GM21381 (cell line): ENCODE measurements at regions not wholly inside any gene's neighbourhood (a gene's known extent, or its start where the extent isn't known, plus 50 kb on each side); places are given as distances from the start of the nearest gene placed in this dataset.
"Not testable (repeated sequence)": the region's sequence is repeated elsewhere in the genome, so short reads cannot be mapped to it uniquely, and the experiment has no call there.

Experiments used
- ATAC-seq: cut with Tn5 transposase; IDR thresholded peaks from one replicate; pipeline ENCODE4 v1.9.1; 2021; ENCODE audit warnings: mild to moderate bottlenecking, moderate library complexity; ENCODE audit not compliant: unreplicated experiment

DNA sequence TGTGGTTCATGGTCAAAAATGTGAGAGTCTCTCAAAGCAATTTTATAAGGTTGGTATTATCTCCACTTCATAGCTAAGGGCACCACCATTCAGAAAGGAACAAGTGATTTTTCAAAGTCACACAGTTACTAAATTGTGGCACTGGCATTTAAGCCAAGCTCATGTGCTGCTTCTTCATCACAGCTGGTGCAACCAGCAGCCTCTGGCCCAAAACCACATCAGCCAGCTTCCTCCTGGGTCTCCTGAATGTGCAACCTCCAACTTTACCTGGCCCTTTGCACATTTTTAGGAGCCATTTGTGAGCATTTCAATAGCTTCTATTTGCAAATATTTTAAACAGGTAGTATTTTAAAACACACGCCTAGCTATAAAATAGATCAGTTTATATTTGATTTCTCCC is 293.7 kb downstream of the BCL11A start:
- ATAC-seq, result no peak

DNA sequence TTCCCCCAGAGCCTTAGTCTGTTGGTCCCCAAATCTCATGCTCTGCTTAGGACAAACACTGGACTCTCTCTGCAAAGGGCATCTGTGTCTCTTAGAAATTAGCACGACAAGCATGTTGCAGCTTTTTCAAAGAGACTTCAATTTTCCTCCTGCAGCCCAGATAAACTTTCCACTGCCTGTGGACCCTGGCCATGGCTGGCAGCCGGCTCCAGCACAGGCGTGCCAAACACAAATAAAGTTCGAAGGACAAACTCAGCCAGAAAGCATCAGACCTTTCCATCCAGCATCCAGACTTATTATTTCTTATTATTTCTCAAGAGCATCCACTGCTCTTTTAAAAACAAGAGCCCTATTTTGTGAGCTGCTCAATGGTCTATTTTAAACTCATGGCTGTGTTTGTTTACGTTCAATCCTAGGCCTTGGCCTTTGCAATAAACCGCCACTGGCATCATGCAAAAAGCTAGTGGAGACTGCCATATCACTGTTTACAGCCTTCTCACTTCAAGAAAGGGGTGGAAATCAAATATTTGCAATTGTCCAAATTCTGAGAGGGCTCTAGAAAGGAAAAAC is 300.8 kb downstream of the BCL11A start:
- ATAC-seq, result no peak

DNA sequence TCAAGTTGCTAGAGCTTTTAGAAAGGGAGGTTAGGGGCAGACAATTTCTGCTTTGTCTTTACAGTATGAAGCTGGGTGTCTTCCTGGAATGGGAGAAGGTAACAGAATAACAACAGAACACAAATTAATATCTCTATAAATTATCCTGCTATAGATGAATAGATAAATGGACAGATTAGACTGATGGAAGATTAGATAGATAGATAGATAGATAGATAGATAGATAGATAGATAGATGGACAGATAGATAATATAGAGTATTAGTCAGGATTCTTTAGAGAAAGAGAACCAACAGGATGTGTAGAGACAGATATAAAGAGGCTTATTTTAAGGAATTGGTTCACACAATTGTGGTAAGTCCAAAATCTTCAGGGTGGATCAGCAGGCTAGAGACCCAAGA is 302.2 kb downstream of the BCL11A start:
- no peak for ATAC-seq

DNA sequence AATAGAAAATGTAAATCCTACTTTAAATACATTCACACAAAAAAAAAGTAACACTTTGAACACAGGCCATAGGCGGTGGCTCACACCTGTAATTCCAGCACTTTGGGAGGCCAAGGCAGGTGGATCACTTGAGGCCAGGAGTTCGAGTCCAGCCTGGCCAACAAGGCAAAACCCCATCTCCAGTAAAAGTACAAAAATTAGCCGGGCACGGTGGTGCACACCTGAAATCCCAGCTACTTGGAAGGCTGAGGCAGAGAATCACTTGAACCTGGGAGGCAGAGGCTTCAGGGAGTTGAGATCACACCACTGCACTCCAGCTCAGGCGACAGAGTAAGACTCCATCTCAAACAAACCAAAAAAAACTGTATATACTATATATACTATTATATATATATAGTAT is 303.6 kb downstream of the BCL11A start:
- ATAC-seq, result no peak

DNA sequence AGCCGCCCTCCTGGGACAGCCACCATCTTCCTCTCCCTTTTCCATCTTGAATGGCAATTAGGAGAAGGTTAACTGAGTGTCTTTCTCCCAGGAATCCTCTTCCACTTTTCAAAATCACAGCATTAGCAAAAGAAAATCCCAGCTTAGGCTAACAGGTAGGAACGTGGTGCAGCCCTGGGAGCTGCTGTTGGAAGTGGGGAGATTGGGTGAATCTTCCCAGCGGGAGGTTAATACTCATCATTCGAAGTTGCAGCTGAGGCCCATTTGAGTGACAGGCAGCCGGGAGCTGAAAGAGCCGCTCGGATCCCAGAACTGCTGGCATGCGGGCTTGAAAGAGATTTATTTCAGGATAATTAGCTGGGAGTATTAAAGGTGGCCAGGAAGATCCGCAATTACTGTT is 306.0 kb downstream of the BCL11A start:
- ATAC-seq, result no peak

DNA sequence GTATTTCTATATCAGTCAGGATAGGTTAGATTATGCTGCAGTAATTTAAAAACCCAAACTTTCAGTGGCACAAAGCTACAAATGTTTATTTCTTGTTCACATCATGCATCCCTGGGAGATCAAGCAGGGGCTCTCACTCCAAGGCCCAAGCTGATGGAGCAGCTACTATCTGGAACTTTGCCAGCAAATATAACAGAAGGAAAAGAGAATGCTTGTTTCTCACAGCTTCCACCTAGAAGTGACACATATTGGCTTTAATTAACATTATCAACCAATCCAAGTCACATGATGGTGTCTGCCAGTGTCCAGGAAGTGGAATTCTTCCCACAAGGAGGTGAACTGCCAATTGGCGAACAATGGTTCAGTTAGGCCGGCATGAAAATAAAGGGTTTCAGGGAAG is 306.9 kb downstream of the BCL11A start:
- no peak for ATAC-seq

DNA sequence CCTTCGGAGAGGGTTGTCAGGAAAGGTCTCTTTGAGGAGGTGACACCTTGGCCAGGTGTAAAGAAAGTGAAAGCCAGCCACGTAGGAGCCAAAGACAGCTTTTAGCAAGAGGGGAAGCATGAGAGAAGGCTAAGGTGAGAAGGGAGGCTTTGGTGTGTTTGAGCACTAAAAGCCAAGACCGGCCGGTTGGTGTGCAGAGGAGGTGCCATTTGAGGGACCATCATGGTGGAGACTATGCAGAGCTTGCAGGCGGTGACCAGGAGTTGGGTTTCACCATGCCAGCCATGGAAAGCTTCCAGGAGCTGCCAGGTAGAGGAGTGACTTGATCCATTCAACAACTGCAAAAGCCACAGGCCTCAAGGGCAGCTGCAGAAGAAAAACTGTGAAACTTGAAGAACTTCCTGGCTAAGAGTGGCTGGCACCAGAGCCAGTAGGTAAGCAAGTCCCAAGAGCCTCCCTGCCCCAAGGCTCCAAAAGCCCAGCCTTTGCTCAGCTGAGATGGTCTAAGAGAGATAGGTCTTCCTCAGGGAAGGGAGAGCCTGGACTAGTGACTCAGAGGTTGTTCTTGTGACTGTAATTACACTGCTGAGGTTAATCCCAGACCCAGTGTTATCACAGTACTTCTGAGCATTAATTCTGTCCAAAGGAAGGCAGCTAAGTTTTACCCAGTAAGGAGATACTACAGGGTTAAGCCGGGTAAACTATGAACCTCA is 319.0 kb downstream of the BCL11A start:
- no peak for ATAC-seq

DNA sequence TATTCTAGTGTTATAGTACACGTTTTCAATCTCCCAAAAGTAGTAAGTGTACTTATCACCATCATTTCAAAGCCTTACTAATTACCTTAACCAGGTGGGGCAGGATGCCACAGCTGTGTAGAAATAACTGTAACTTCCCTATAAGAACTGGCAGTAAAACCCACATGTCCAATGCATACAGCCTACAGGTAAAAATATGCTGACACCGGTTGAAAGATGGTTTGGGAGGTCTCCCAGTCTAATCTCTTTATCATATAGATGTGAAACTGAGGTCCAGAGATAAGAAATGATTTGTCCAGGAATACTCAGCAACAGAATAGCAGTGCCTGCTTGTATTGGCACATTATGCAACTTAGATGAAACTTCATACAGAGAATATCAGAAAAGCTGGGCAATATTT is 322.9 kb downstream of the BCL11A start:
- ATAC-seq, result no peak

DNA sequence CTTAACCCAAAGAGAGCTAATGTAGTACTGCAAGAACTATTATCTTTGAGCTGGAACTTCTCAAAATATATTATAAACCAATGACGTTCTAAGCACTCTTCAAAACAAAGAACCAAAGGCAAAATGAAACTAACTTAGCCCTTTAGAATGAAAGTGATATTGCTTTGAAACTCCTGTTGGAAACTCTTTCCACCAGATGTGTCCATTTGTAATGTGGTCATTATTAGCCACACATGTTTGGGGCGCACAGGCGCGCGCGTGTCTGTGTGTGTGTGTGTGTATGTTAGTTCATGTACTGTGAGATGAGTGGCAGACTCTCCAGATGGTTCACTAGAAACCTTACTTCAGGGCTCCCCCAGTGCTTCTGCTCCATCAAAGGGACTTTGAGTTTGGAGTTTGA is 323.4 kb downstream of the BCL11A start:
- no peak for ATAC-seq

DNA sequence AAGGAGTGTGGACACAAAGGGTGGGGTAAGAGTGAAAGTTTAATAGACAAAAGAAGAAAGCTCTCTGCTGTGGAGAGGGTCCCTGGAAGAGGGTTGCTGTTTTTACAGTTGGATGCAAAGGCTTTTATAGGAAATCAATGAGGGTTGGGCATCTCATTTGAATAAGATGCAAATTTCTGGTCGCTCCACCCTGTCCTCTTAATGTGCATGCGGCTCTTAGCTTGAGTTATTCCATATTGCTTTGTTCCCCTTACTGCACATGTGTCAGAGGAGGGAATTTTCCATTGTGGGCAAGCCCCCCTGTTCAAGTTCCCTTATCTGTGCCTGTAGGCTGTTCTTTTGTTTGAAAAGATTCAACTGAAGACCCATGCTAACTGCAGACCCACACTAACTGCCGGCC is 326.5 kb downstream of the BCL11A start:
- no peak for ATAC-seq

DNA sequence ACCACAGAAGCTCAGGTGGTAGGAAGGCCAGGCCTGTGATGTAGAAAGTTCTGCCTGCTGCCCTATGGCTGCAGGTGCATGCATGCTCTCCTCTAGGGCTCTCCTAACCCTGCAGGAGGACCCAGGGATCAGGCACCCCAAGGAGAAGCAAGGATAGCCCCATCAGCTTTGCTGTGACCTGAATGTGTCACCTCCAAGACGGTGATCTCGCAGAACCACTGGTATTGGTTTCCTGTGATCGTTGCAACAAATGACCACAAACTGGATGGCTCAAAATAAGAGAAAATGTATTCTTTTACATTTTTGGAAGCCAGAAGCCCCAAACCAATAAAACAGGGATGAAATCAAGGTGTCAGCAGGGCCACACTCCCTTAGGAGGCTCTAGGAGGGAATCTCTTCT is 327.3 kb downstream of the BCL11A start:
- ATAC-seq, result no peak

DNA sequence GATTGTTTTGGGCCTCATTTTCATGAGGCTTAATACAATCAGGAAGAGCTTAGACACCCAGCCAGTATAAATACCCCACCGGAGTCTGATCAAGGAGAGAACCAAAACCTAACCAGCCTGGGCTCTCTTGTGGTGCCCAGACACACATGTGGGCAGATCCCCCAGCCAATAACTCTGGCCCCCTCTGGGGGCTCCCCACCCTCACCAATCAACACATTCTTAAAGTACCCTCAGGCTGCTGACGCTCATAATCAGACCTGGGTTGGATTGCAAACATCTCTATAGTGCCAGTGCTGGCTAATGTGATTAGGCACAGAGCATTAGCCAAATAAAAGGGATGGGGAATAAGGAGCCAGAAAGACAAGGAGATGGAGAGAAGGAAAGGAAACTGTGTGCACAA is 329.6 kb downstream of the BCL11A start:
- ATAC-seq, result no peak

DNA sequence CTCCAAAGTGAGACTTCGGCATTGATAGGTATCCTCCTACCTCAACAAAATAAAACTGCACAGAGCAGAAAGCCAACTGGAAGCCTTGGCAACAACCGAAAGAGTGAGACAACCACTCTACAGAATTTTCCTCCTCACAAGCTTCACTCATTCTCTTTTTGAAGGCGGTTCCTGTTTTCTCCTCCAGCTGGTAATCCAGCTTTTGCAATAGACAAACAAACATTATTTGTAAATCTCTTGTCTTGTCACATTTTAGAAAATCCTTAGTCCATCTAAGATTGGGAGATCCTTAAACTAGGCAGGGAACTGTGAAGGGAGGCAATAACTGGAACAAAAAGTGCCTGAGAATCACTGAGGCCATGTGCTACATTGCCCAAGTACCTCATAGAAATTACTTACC is 332.4 kb downstream of the BCL11A start:
- no peak for ATAC-seq

DNA sequence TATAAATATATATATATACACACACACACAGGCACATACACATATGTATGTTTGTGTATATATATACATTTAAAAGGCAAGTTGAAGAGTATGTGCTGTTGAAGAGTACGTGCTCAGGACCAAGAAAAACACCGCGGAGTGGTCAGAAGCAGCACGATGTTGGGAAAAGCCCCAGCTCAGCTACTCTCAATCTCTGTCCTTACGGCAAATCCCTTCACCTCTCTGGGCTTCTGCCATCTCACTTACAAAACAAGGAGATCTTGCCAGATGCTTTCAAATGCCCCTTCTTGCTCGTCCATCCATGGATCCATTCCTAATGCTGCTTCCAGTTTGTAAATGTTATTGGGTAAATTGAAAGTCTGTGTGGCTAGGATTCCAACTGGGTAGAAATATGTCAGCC is 333.9 kb downstream of the BCL11A start:
- no peak for ATAC-seq

DNA sequence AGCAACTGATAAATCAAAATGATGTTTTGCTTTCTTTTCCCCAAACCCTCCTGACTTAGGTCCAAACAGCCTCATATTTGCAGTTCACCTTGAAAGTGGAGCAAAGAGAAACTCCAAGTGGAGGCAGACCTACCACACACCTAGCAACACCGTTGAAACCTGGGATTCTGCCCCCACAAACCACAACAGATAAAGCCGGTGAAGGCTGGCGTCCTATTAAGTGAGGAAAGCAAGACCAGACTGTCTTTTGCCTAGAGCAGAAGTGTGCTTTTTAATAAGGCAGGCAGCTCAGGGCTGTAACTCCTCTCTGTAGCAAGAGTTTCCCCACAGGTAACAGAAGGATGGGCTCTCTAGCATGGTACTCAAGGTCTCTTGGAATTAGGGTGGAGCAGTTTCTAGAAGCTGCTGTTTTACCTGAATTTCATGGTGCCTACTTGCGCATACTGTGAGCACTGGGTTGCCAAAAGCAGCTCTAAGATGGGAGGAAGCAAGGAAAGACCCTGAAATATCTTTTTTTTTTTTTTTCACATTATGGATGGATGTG is 336.9 kb downstream of the BCL11A start:
- no peak for ATAC-seq

DNA sequence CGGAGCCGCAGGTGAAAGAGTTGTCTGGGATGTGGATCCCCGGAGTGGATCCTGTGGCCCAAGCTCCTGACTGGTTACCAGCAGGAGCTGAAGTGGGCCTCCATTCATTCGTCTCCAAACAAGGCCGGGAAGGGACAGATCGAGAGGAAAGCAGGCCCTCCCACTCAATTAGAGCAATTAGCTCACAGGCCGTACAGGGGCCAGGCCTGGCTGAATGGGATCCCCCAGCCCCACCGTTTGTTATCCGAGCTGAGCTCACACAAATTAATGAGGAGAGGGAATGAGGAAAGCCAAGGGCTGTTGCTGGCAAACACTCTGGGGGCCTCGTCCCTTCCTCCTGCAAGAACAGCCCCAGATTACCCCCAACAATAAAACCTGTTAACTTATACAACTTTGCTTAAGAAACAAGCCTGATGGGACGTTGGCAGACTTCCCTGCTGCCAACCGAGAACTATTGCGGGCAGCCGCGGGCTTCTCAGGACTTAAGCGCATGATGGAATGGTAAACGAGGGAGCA is 338.0 kb downstream of the BCL11A start:
- ATAC-seq, result no peak

DNA sequence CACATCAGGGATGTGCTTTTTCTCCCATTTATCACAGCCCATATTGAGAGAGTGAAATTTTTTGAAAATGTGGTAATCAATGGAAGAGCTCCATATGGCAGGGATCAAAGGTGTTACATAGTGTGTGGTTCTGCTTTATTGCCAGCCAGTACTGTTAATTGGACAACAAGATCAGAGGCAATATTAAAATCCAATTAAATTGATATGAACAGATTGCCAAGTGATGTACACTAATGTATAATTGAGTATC is 338.9 kb downstream of the BCL11A start:
- no peak for ATAC-seq

DNA sequence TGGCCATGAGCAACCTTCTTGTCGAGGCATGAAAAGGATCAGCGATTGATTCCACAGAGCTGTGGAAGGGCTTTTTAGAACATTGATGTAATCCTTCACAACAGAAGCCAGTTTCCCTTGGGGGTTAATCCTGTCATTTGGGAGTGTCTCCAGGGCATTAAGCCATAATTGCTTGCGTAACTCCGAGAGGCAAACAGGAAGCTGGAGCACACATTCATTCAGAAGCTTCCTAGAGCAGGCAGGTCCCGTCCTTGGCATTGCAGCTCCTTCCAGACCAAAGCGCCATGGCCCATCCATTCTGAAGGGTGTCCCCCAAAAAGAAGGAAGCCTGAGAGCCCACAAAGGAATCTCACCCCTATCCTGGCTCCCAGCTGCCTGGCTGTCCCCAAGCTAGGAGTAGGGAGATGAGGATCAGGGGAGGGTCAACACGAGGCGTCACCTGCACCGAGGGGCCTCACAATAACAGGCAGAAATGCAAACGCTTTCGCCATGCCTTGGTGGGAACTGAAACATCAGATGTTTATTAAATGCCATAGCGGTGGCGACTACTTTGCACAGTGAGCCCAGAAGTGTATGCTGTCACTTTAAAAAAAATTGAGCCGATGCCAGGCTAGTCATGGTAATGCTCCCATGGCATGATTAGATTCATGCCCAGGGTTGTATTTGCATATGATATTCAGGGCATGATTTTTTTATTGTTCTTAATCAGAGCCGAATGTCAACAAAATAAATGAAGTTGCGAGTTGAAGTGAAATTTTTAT is 339.4 kb downstream of the BCL11A start:
- ATAC-seq, result no peak

DNA sequence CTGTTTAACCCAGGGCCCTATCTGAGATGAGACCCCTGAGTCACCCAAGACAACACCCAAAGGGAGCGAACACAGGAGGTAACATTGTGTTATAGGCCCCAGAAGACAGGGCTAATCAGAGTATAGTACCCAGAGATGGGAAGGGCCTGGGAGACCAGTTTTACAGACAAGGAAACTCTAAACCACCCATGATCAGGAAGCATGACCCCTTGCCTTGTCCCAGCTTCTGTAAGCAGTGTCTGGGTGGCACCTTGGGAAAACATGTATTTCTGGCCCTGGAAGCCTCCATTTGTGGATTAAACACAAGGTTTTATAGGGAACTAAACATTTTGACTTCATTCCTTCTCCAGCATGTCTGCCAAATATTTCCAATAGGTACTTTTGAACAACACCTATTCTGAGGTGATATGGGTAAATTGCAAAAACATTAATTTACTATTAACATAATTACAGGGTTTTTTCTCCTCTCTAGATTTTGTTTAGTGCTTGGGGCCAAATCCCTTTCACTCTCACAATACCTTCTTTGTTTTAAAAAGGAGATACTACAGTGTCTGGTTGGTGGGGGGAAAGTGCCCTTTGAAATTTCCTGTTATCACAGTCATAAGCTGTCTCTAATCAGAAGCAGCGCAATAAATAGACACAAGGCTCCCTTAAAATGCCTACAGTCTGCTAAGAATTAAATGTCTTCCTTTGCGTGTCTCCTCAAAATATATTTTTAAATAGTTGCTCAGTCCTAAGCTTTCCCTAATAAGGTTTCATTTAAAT is 341.1 kb downstream of the BCL11A start:
- ATAC-seq, result no peak

DNA sequence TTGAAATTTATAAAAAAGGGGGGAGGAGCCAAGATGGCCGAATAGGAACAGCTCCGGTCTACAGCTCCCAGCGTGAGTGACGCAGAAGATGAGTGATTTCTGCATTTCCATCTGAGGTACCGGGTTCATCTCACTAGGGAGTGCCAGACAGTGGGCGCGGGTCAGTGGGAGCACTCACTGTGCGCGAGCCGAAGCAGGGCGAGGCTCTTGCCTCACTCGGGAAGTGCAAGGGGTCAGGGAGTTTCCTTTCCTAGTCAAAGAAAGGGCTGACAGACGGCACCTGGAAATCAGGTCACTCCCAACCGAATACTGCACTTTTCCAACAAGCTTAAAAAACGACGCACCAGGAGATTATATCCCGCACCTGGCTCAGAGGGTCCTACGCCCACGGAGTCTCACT is 364.4 kb downstream of the BCL11A start:
- ATAC-seq, result not testable (repeated sequence)

DNA sequence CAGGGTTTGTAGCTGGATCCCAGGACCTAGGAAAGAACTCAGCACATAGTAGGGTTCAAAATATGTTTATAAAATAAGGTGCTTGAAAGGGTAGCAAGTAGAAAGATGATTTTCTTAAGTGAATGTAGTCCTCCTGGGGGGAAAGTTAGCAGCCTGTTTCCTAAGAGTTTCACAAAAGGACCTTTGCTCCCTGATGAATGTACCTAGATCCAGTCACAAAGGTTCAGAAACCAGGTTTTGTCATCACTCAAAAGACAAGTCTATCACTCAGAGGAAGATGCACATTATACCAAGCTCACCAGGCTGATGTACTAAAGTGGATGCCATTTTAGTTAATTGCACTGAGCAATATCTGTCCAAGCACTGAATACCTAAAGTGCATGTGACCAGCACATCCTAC is 378.2 kb downstream of the BCL11A start:
- ATAC-seq, result no peak
